A549 (cell line): ENCODE measurements at regions not wholly inside any gene's neighbourhood (a gene's known extent, or its start where the extent isn't known, plus 50 kb on each side); places are given as distances from the start of the nearest gene placed in this dataset.

Experiments
- ATAC-seq, 2 experiments: fragments of 200-7000 bp in 1 of 2; fragments of >200 bp in 1 of 2; cut with Nextera tagmentation in 1 of 2; cut with Tn5 transposase in 1 of 2; 3 replicates each; pipeline versions ENCODE4 v1.8.0 to v1.9.1; 2018 to 2020; ENCODE audit warnings: mild to moderate bottlenecking in 1 of 2, moderate library complexity in 1 of 2
- CTCF ChIA-PET: fragments of 300-600 bp; sonication (Branson Sonifier 250); formaldehyde crosslinking; extraction: SDS; loops from one replicate; lab custom pipeline; 2021; ENCODE audit warnings: antibody characterized with exemption, inconsistent platforms; lab: Yijun Ruan, JAX
- POLR2A ChIA-PET: fragments of 350-600 bp; formaldehyde crosslinking; extraction: SDS; loops from one replicate; lab custom pipeline; 2021; ENCODE audit warnings: antibody characterized with exemption, inconsistent platforms; lab: Yijun Ruan, JAX
- DNase-seq, 2 experiments: peaks; one replicate each; pipeline versions ENCODE4 v3.0.0 to v3.0.0-alpha.2; 2011 to 2016; ENCODE audit warnings: low read depth in 1 of 2, low spot score in 1 of 2
- FAIRE-seq: peaks from 2 replicates; lab custom pipeline; 2011; peaks lifted over from hg19 to GRCh38; lab: Jason Lieb, UNC
- H3K27ac ChIP-seq, 2 experiments: fragments of >200 bp; sonication (Bioruptor Twin); formaldehyde crosslinking; 3 replicates each; pipeline ENCODE4 v1.5.1; 2016 to 2017
- H3K4me1 ChIP-seq: fragments of >200 bp; sonication (Bioruptor Twin); formaldehyde crosslinking; 3 replicates; pipeline ENCODE4 v1.6.1; 2016
- H3K4me2 ChIP-seq: fragments of >200 bp; sonication (Bioruptor Twin); formaldehyde crosslinking; 3 replicates; pipeline ENCODE4 v1.6.1; 2016
- H3K4me3 ChIP-seq: fragments of >200 bp; sonication (Bioruptor Twin); formaldehyde crosslinking; 3 replicates; pipeline ENCODE4 v1.5.1; 2016
- H3K9me3 ChIP-seq: fragments of >200 bp; sonication (Bioruptor Twin); formaldehyde crosslinking; 3 replicates; pipeline ENCODE4 v1.6.1; 2016
- EHF ChIP-seq: fragments of 250-450 bp; sonication (Bioruptor Pico); IDR thresholded peaks from 2 replicates; pipeline ENCODE4 v1.5.0; 2020; ENCODE audit warnings: mild to moderate bottlenecking
- EP300 ChIP-seq, 2 experiments: fragments of >200 bp; sonication (Bioruptor Twin); formaldehyde crosslinking; IDR thresholded peaks; 2 replicates in 1 of 2; 3 replicates in 1 of 2; pipeline ENCODE4 v1.6.1; 2016 to 2017
- FOXS1 ChIP-seq: fragments of 250-450 bp; sonication (Bioruptor Pico); IDR thresholded peaks from 2 replicates; pipeline ENCODE4 v1.5.0; 2020; ENCODE audit warnings: mild to moderate bottlenecking, moderate library complexity
- HMGXB4 ChIP-seq: fragments of 250-450 bp; sonication (Bioruptor Pico); IDR thresholded peaks from 2 replicates; pipeline ENCODE4 v1.5.0; 2021; ENCODE audit warnings: mild to moderate bottlenecking, moderate library complexity, borderline replicate concordance
- HOXA7 ChIP-seq: fragments of 250-450 bp; sonication (Bioruptor Pico); IDR thresholded peaks from 2 replicates; pipeline ENCODE4 v1.5.0; 2020; ENCODE audit warnings: mild to moderate bottlenecking, moderate library complexity
- JUNB ChIP-seq: fragments of >200 bp; sonication (Bioruptor Twin); formaldehyde crosslinking; IDR thresholded peaks from 2 replicates; pipeline ENCODE4 v1.6.1; 2016
- KDM5A ChIP-seq: fragments of 200-600 bp; sonication (generic); IDR thresholded peaks from 2 replicates; pipeline ENCODE4 v1.6.1; 2016; ENCODE audit warnings: antibody characterized with exemption, mild to moderate bottlenecking
- MAFK ChIP-seq: fragments of 450-650 bp; IDR thresholded peaks from 2 replicates; pipeline ENCODE4 v1.6.1; 2014; ENCODE audit not compliant: partially characterized antibody
- NR3C1 ChIP-seq: fragments of >200 bp; sonication (Bioruptor Twin); formaldehyde crosslinking; IDR thresholded peaks from 3 replicates; pipeline ENCODE4 v1.6.1; 2017
- PBX3 ChIP-seq: IDR thresholded peaks from 2 replicates; pipeline ENCODE4 v1.6.1; 2012
- PHF8 ChIP-seq: fragments of 200-600 bp; sonication (generic); IDR thresholded peaks from 2 replicates; pipeline ENCODE4 v1.6.1; 2016; ENCODE audit warnings: low read depth, mild to moderate bottlenecking, antibody characterized with exemption, moderate library complexity, borderline replicate concordance
- RAD21 ChIP-seq, 2 experiments: fragments of >200 bp in 1 of 2; sonication (Bioruptor Twin) in 1 of 2; formaldehyde crosslinking in 1 of 2; IDR thresholded peaks in 1 of 2; conservative IDR thresholded peaks in 1 of 2; 2 replicates in 1 of 2; 3 replicates in 1 of 2; pipeline ENCODE4 v1.6.1; 2012 to 2018; ENCODE audit warnings: inconsistent platforms in 1 of 2
- SMC3 ChIP-seq: fragments of >200 bp; sonication (Bioruptor Twin); formaldehyde crosslinking; IDR thresholded peaks from 3 replicates; pipeline ENCODE4 v1.6.1; 2018; ENCODE audit warnings: inconsistent platforms
- TFCP2L1 ChIP-seq: fragments of 250-450 bp; sonication (Bioruptor Pico); IDR thresholded peaks from 2 replicates; pipeline ENCODE4 v1.5.0; 2021; ENCODE audit warnings: mild to moderate bottlenecking
- ZSCAN20 ChIP-seq: fragments of 250-450 bp; sonication (Bioruptor Pico); IDR thresholded peaks from 2 replicates; pipeline ENCODE4 v1.8.0; 2022; ENCODE audit warnings: mild to moderate bottlenecking, moderate library complexity
- WGBS: methylation state at CpG from one replicate; pipeline ENCODE4 v1.1.6; 2017; ENCODE audit errors: missing lambda C conversion rate; 5-methylcytosine and 5-hydroxymethylcytosine counted together
- TF ChIP-seq, protein P1 (sequence below): fragments of >200 bp; sonication (Bioruptor Twin); formaldehyde crosslinking; IDR thresholded peaks from 3 replicates; pipeline ENCODE4 v1.6.1; 2016
- TF ChIP-seq, protein P2 (sequence below): fragments of 150-350 bp; IDR thresholded peaks from 2 replicates; pipeline ENCODE4 v1.6.1; 2014; ENCODE audit warnings: low read depth, mild to moderate bottlenecking, low read length
- TF ChIP-seq, protein P3 (sequence below): fragments of >200 bp; sonication (Bioruptor Twin); formaldehyde crosslinking; IDR thresholded peaks from 2 replicates; pipeline ENCODE4 v1.6.1; 2016
- TF ChIP-seq, protein P4 (sequence below): fragments of 450-650 bp; IDR thresholded peaks from 2 replicates; pipeline ENCODE4 v1.6.1; 2014; ENCODE audit warnings: antibody characterized with exemption

DNA sequence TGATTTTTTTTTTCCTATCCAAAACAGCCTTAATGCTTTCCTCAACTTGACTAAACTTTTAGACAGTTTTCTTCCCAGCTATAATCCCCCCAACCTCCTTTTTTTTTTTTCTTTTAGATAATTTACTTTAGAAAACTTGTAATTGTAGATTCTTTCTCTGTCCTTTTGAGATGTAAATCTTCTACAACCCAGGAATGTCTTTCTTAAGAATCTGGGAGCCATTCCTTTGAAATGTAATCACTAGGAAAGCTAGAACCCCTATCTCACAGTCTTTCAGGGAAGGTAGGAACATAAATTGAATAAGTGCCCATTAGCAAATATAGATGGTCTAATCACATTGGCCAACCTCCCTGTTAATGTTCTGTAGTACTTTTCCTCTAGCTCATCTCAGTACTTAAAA is 285.4 kb downstream of the NUP35 start:
- TF ChIP-seq KDM5A (no peak), PBX3 (no peak), HOXA7 (CRISPR knock-in tag) (no peak), FOXS1 (CRISPR knock-in tag) (no peak), JUNB (no peak), EP300 (IDR thresholded peaks at IDR 0.05) (no peak)
- TF ChIP-seq, protein P1, sequence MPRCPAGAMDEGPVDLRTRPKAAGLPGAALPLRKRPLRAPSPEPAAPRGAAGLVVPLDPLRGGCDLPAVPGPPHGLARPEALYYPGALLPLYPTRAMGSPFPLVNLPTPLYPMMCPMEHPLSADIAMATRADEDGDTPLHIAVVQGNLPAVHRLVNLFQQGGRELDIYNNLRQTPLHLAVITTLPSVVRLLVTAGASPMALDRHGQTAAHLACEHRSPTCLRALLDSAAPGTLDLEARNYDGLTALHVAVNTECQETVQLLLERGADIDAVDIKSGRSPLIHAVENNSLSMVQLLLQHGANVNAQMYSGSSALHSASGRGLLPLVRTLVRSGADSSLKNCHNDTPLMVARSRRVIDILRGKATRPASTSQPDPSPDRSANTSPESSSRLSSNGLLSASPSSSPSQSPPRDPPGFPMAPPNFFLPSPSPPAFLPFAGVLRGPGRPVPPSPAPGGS = no peak
- TF ChIP-seq, protein P2, sequence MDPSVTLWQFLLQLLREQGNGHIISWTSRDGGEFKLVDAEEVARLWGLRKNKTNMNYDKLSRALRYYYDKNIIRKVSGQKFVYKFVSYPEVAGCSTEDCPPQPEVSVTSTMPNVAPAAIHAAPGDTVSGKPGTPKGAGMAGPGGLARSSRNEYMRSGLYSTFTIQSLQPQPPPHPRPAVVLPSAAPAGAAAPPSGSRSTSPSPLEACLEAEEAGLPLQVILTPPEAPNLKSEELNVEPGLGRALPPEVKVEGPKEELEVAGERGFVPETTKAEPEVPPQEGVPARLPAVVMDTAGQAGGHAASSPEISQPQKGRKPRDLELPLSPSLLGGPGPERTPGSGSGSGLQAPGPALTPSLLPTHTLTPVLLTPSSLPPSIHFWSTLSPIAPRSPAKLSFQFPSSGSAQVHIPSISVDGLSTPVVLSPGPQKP = no peak
- TF ChIP-seq, all 56 proteins: peak for 0
- no peaks in the 10 kb centered on the region for H3K4me1 ChIP-seq
- no peak overlapping the region for H3K4me3 ChIP-seq
- FAIRE-seq = no peak
- ChIA-PET CTCF (no interaction called here), POLR2A (no interaction called here)
- no peak overlapping the region for H3K27ac ChIP-seq
- DNase-seq = no peak
- ATAC-seq = no peak
- H3K4me2 ChIP-seq = no peak overlapping the region
- no peaks in the 10 kb centered on the region for H3K9me3 ChIP-seq

DNA sequence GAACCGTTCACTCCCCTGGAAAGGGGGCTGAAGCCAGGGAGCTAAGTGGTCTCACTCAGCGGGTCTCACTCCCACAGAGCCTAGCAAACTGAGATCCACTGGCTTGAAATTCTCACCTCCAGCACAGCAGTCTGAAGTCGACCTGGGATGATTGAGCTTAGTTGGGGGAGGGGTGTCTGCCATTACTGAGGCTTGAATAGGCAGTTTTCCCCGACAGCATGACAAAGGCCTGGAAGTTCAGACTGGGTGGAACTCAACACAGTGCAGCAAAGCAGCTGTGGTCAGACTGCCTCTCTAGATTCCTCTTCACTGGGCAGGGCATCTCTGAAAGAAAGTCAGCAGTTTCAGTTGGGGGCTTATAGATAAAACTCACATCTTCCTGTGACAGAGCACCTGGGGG is 292.5 kb downstream of the NUP35 start:
- Histone ChIP-seq H3K27ac (no peak overlapping the region), H3K4me2 (no peak overlapping the region), H3K9me3 (no peaks in the 10 kb centered on the region), H3K4me3 (no peak overlapping the region), H3K4me1 (no peaks in the 10 kb centered on the region)
- DNase-seq (no peak), ATAC-seq (no peak), FAIRE-seq (no peak)
- CTCF ChIA-PET = no interaction called here
- POLR2A ChIA-PET = no interaction called here
- TF ChIP-seq SMC3 (no peak), ZSCAN20 (no peak), MAFK (no peak), RAD21 (conservative IDR thresholded peaks at IDR 0.05 in 1 of 2, IDR thresholded peaks at IDR 0.05 in 1 of 2) (no peak), FOXS1 (CRISPR knock-in tag) (no peak), TFCP2L1 (CRISPR knock-in tag) (no peak), NR3C1 (no peak), PBX3 (no peak), HOXA7 (CRISPR knock-in tag) (no peak), EHF (CRISPR knock-in tag) (no peak), HMGXB4 (CRISPR knock-in tag) (no peak), PHF8 (no peak)
- TF ChIP-seq, protein P3, sequence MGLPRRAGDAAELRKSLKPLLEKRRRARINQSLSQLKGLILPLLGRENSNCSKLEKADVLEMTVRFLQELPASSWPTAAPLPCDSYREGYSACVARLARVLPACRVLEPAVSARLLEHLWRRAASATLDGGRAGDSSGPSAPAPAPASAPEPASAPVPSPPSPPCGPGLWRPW = no peak
- TF ChIP-seq, protein P4, sequence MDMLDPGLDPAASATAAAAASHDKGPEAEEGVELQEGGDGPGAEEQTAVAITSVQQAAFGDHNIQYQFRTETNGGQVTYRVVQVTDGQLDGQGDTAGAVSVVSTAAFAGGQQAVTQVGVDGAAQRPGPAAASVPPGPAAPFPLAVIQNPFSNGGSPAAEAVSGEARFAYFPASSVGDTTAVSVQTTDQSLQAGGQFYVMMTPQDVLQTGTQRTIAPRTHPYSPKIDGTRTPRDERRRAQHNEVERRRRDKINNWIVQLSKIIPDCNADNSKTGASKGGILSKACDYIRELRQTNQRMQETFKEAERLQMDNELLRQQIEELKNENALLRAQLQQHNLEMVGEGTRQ = no peak
- WGBS = 46% methylated on average over 2 of the region's 4 CpGs
